GM12878 (cell line): ENCODE measurements at regions not wholly inside any gene's neighbourhood (a gene's known extent, or its start where the extent isn't known, plus 50 kb on each side); places are given as distances from the start of the nearest gene placed in this dataset.

Experiments used
- ATAC-seq: fragments of 200-7000 bp; cut with Tn5 transposase; 3 replicates; pipeline ENCODE4 v1.9.1; 2020; ENCODE audit warnings: mild to moderate bottlenecking, moderate library complexity
- BruUV-seq: library from RNA; stranded (reverse); fragments of 400-500 nt; replicated peaks from 2 replicates; lab custom pipeline; 2021; lab: Mats Ljungman, UMichigan
- CTCF ChIA-PET: fragments of 300-600 bp; sonication (Branson Sonifier 250); formaldehyde crosslinking; extraction: SDS; loops from one replicate; lab custom pipeline; 2021; ENCODE audit warnings: inconsistent platforms; lab: Yijun Ruan, JAX
- POLR2A ChIA-PET: fragments of 350-600 bp; formaldehyde crosslinking; extraction: SDS; loops from one replicate; lab custom pipeline; 2021; ENCODE audit warnings: inconsistent platforms; lab: Charles Lee
- RAD21 ChIA-PET: fragments of 300-600 bp; sonication (Branson Sonifier 250); formaldehyde crosslinking; loops from one replicate; lab custom pipeline; 2023; ENCODE audit warnings: antibody characterized with exemption; ENCODE audit not compliant: unreplicated experiment; lab: Charles Lee
- SMC1A ChIA-PET: fragments of 300-600 bp; sonication (Branson Sonifier 250); formaldehyde crosslinking; loops from one replicate; lab custom pipeline; 2023; ENCODE audit not compliant: unreplicated experiment, uncharacterized antibody; lab: Charles Lee
- DNase-seq: peaks from one replicate; pipeline ENCODE4 v3.0.0-alpha.2; 2011; ENCODE audit warnings: low read depth, low spot score
- FAIRE-seq: peaks from 3 replicates; lab custom pipeline; 2011; peaks lifted over from hg19 to GRCh38; lab: Jason Lieb, UNC
- H2AFZ ChIP-seq: 2 replicates; pipeline ENCODE4 v1.6.0; 2011; ENCODE audit warnings: low read depth, low read length, control low read depth; ENCODE audit not compliant: control insufficient read depth
- H3K27ac ChIP-seq: 2 replicates; pipeline ENCODE4 v1.5.1; 2011; ENCODE audit warnings: control low read depth; ENCODE audit not compliant: control insufficient read depth, insufficient read depth
- H3K27me3 ChIP-seq, 2 experiments: replicated peaks in 1 of 2; 2 replicates each; pipeline versions ENCODE4 v1.6.0 to v1.6.1; 2011; ENCODE audit warnings: low read length in 1 of 2; ENCODE audit not compliant: control insufficient read depth in 2 of 2, insufficient read depth in 2 of 2
- H3K36me3 ChIP-seq, 2 experiments: 2 replicates each; pipeline ENCODE4 v1.5.1; 2011; ENCODE audit warnings: low read length in 1 of 2; ENCODE audit not compliant: control insufficient read depth in 2 of 2, insufficient read depth in 2 of 2
- H3K4me1 ChIP-seq: 2 replicates; pipeline ENCODE4 v1.6.1; 2011; ENCODE audit warnings: mild to moderate bottlenecking, low read length, moderate library complexity, mixed read lengths; ENCODE audit not compliant: control insufficient read depth, insufficient read depth
- H3K4me2 ChIP-seq: 2 replicates; pipeline ENCODE4 v1.6.0; 2011; ENCODE audit warnings: control low read depth; ENCODE audit not compliant: control insufficient read depth, insufficient read depth
- H3K4me3 ChIP-seq: fragments of 200-600 bp; sonication (generic); 2 replicates; pipeline ENCODE4 v1.5.1; 2016
- H3K79me2 ChIP-seq: 2 replicates; pipeline ENCODE4 v1.6.0; 2011; ENCODE audit warnings: low read length; ENCODE audit not compliant: control insufficient read depth, insufficient read depth
- H3K9ac ChIP-seq: 2 replicates; pipeline ENCODE4 v1.8.0; 2011; ENCODE audit warnings: low read length, control low read depth, mixed read lengths; ENCODE audit not compliant: control insufficient read depth, insufficient read depth
- H3K9me3 ChIP-seq: replicated peaks from 3 replicates; pipeline ENCODE4 v1.5.1; 2011; ENCODE audit warnings: mild to moderate bottlenecking, low read length; ENCODE audit not compliant: control insufficient read depth, insufficient read depth
- H4K20me1 ChIP-seq: 2 replicates; pipeline ENCODE4 v1.6.0; 2011; ENCODE audit not compliant: control insufficient read depth, insufficient read depth
- CHD1 ChIP-seq: IDR thresholded peaks from 2 replicates; pipeline ENCODE4 v1.6.1; 2012; ENCODE audit warnings: low read depth, low read length, improper control_type of control experiment
- FOXK2 ChIP-seq: fragments of 450-650 bp; IDR thresholded peaks from 2 replicates; pipeline ENCODE4 v1.6.1; 2017; ENCODE audit warnings: mild to moderate bottlenecking, moderate library complexity
- HDAC2 ChIP-seq: fragments of 200-600 bp; sonication (generic); IDR thresholded peaks from 2 replicates; pipeline ENCODE4 v1.6.1; 2017
- NR2C2 ChIP-seq: IDR thresholded peaks from 2 replicates; pipeline ENCODE4 v1.6.1; 2011; ENCODE audit warnings: borderline replicate concordance, low read depth; ENCODE audit not compliant: control insufficient read depth, insufficient read length
- NR2F1 ChIP-seq: fragments of 450-650 bp; conservative IDR thresholded peaks from 2 replicates; pipeline ENCODE4 v1.6.1; 2017; ENCODE audit warnings: mild to moderate bottlenecking
- ZZZ3 ChIP-seq: IDR thresholded peaks from 2 replicates; pipeline ENCODE4 v1.6.1; 2011; ENCODE audit warnings: low read depth; ENCODE audit not compliant: control insufficient read depth, insufficient read length
- whole genome bisulfite sequencing: methylation state at CpG from one replicate; pipeline ENCODE4 v1.1.6; 2016; ENCODE audit warnings: low lambda C conversion rate; ENCODE audit not compliant: insufficient replicate concordance, insufficient coverage; ENCODE audit errors: missing lambda C conversion rate; 5-methylcytosine and 5-hydroxymethylcytosine counted together
- in situ Hi-C: fragments of 300-500 bp; cut with MboI; formaldehyde crosslinking; loops from 9 replicates; pipeline ENCODE4 v1.14.3; 2018; ENCODE audit warnings: mixed read lengths
- intact Hi-C: fragments of 100-400 bp; cut with micrococcal nuclease; formaldehyde crosslinking; loops from one replicate; pipeline ENCODE4 v1.14.2; 2022; ENCODE audit not compliant: unreplicated experiment
- TF ChIP-seq, protein P1 (sequence below): fragments of 450-650 bp; IDR thresholded peaks from 2 replicates; pipeline ENCODE4 v1.6.1; 2016; ENCODE audit warnings: mild to moderate bottlenecking
- TF ChIP-seq, protein P2 (sequence below), 3 experiments: IDR thresholded peaks in 2 of 3; conservative IDR thresholded peaks in 1 of 3; 2 replicates each; pipeline ENCODE4 v1.5.1; 2011; ENCODE audit warnings: low read depth in 3 of 3, low read length in 3 of 3, mild to moderate bottlenecking in 3 of 3, control low read depth in 2 of 3, moderate library complexity in 2 of 3, inconsistent platforms in 1 of 3, mixed read lengths in 1 of 3; ENCODE audit not compliant: control insufficient read depth in 2 of 3, insufficient read depth in 1 of 3; ENCODE audit errors: extremely low read depth in 1 of 3
- TF ChIP-seq, protein P3 (sequence below): IDR thresholded peaks from 2 replicates; pipeline ENCODE4 v1.6.1; 2011; ENCODE audit warnings: borderline replicate concordance, low read depth, mild to moderate bottlenecking, moderate library complexity, low read length; ENCODE audit not compliant: insufficient read depth, poor library complexity, severe bottlenecking

DNA sequence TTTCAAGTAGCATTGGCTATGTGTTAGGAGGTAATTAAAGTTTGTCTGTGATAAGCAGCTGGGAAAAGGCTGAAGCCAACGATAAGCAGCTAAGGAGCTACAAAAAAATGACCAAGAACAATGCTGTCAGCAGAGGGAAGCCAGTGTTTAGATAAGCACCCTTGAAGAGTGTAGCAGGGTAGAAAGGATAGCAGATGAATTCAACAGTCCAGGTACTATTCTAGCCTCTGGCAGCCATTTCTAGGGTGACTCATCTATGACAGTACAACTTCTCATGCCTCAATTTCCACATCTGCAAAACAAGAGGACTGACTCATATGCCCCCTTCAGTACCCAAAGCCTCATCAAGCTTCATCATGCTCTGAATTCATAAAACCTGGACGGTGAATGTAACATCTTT is 617.6 kb upstream of the UBE2E2 start:
- no peaks in the 10 kb centered on the region for H3K9me3 ChIP-seq
- ChIA-PET RAD21 (no interaction called here), SMC1A (no interaction called here), CTCF (no interaction called here), POLR2A (no interaction called here)
- WGBS = 20% methylated on average over 2 of the region's 2 CpGs
- FAIRE-seq (no peak), ATAC-seq (no peak), DNase-seq (no peak)
- no peak overlapping the region for H3K9ac ChIP-seq
- no peak overlapping the region for H3K4me2 ChIP-seq
- H3K27me3 ChIP-seq = no peaks in the 10 kb centered on the region
- BruUV-seq = no TSS peak
- intact Hi-C loops = no loop called here
- no peak for TF ChIP-seq HDAC2
- no peak for TF ChIP-seq ZZZ3
- TF ChIP-seq, protein P1, sequence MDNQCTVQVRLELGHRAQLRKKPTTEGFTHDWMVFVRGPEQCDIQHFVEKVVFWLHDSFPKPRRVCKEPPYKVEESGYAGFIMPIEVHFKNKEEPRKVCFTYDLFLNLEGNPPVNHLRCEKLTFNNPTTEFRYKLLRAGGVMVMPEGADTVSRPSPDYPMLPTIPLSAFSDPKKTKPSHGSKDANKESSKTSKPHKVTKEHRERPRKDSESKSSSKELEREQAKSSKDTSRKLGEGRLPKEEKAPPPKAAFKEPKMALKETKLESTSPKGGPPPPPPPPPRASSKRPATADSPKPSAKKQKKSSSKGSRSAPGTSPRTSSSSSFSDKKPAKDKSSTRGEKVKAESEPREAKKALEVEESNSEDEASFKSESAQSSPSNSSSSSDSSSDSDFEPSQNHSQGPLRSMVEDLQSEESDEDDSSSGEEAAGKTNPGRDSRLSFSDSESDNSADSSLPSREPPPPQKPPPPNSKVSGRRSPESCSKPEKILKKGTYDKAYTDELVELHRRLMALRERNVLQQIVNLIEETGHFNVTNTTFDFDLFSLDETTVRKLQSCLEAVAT = no peak
- no peak for TF ChIP-seq CHD1
- TF ChIP-seq NR2F1 = no peak
- no peak for TF ChIP-seq FOXK2
- TF ChIP-seq, protein P2, sequence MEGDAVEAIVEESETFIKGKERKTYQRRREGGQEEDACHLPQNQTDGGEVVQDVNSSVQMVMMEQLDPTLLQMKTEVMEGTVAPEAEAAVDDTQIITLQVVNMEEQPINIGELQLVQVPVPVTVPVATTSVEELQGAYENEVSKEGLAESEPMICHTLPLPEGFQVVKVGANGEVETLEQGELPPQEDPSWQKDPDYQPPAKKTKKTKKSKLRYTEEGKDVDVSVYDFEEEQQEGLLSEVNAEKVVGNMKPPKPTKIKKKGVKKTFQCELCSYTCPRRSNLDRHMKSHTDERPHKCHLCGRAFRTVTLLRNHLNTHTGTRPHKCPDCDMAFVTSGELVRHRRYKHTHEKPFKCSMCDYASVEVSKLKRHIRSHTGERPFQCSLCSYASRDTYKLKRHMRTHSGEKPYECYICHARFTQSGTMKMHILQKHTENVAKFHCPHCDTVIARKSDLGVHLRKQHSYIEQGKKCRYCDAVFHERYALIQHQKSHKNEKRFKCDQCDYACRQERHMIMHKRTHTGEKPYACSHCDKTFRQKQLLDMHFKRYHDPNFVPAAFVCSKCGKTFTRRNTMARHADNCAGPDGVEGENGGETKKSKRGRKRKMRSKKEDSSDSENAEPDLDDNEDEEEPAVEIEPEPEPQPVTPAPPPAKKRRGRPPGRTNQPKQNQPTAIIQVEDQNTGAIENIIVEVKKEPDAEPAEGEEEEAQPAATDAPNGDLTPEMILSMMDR (IDR thresholded peaks at IDR 0.05 in 2 of 3, conservative IDR thresholded peaks at IDR 0.05 in 1 of 3; ENCODE audit: control insufficient read depth in 2 of 3, extremely low read depth in 1 of 3, insufficient read depth in 1 of 3, low read depth in 3 of 3, low read length in 3 of 3) = no peak
- TF ChIP-seq, protein P3, sequence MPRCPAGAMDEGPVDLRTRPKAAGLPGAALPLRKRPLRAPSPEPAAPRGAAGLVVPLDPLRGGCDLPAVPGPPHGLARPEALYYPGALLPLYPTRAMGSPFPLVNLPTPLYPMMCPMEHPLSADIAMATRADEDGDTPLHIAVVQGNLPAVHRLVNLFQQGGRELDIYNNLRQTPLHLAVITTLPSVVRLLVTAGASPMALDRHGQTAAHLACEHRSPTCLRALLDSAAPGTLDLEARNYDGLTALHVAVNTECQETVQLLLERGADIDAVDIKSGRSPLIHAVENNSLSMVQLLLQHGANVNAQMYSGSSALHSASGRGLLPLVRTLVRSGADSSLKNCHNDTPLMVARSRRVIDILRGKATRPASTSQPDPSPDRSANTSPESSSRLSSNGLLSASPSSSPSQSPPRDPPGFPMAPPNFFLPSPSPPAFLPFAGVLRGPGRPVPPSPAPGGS = no peak
- TF ChIP-seq NR2C2 = no peak
- no peaks in the 10 kb centered on the region for H3K4me1 ChIP-seq
- no peak overlapping the region for H2AFZ ChIP-seq
- no peaks in the 10 kb centered on the region for H3K36me3 ChIP-seq
- no peak overlapping the region for H3K27ac ChIP-seq
- H4K20me1 ChIP-seq = no peaks in the 10 kb centered on the region
- no peak overlapping the region for H3K4me3 ChIP-seq
- H3K79me2 ChIP-seq = no peaks in the 10 kb centered on the region
- in situ Hi-C loops = no loop called here
